ENCODE measurements at regions not wholly inside any gene's neighbourhood (a gene's known extent, or its start where the extent isn't known, plus 50 kb on each side); places are given as distances from the start of the nearest gene placed in this dataset.

- no peak overlapping the region for H2AK5ac ChIP-seq (ENCODE audit: low read depth, low read length)
- H3K23ac ChIP-seq (ENCODE audit: insufficient read length) = no peak overlapping the region
- no peak overlapping the region for H3K27ac ChIP-seq (ENCODE audit: low read depth, low read length)
- peaks cover 0 to 3% (median 0%) of the 10 kb centered on the region in 4 experiments; a peak in 1 of 7 replicates for H3K4me1 ChIP-seq (replicated peaks in 1 of 4; ENCODE audit: control insufficient read depth in 3 of 4, insufficient read depth in 4 of 4, low read length in 3 of 4)
- ChIA-PET CTCF (ENCODE audit: partially characterized antibody) (no interaction called here), POLR2A (ENCODE audit: partially characterized antibody) (no interaction called here)
- no peak overlapping the region for H2BK12ac ChIP-seq (ENCODE audit: low read depth, low read length)
- no peak overlapping the region for H2BK15ac ChIP-seq (ENCODE audit: low read length)
- H3K4me2 ChIP-seq (ENCODE audit: insufficient read depth in 1 of 2, low read depth in 2 of 2, low read length in 2 of 2) = no peak overlapping the region
- H3K18ac ChIP-seq (ENCODE audit: extremely low read depth, low read length) = no peak overlapping the region
- FAIRE-seq (no peak), DNase-seq (ENCODE audit: low read depth in 1 of 2, low spot score in 2 of 2) (no peak)
- H4K8ac ChIP-seq (ENCODE audit: extremely low read depth, insufficient read depth, low read length) = no peak overlapping the region
- H4K91ac ChIP-seq (replicated peaks; ENCODE audit: insufficient read length, low read length) = no peak overlapping the region
- H2BK5ac ChIP-seq (ENCODE audit: low read depth, low read length) = no peak overlapping the region
- H3K9ac ChIP-seq (replicated peaks in 1 of 4; ENCODE audit: extremely low read depth in 1 of 4, low read depth in 3 of 4, low read length in 3 of 4) = no peak overlapping the region
- H3K56ac ChIP-seq (replicated peaks; ENCODE audit: insufficient read length, low read depth, low read length) = no peak overlapping the region
- H4K5ac ChIP-seq (ENCODE audit: insufficient read length, low read depth, low read length) = no peak overlapping the region
- no peaks in the 10 kb centered on the region for H4K20me1 ChIP-seq (replicated peaks in 1 of 2; ENCODE audit: control insufficient read depth in 1 of 2, insufficient read depth in 2 of 2, low read length in 2 of 2)
- H3K4ac ChIP-seq (replicated peaks; ENCODE audit: insufficient read length, low read depth, low read length) = no peak overlapping the region
- H2AFZ ChIP-seq (ENCODE audit: low read length) = no peak overlapping the region
- H3K36me3 ChIP-seq (ENCODE audit: control insufficient read depth in 2 of 4, insufficient read depth in 4 of 4, low read length in 3 of 4) = no peaks in the 10 kb centered on the region; a peak in 1 of 8 replicates
- H2BK20ac ChIP-seq (ENCODE audit: low read length) = no peak overlapping the region
- H2BK120ac ChIP-seq (replicated peaks; ENCODE audit: low read depth, low read length) = no peak overlapping the region
- no peaks in the 10 kb centered on the region for H3K79me1 ChIP-seq (ENCODE audit: low read depth, low read length)
- WGBS, 2 experiments (ENCODE audit: extremely low coverage in 1 of 2, insufficient coverage in 1 of 2, insufficient read length in 1 of 2, insufficient replicate concordance in 2 of 2, low coverage in 1 of 2, low lambda C conversion rate in 2 of 2, missing lambda C conversion rate in 1 of 2) = 91% methylated on average over 1 of the region's 1 CpG; no CpG with 5 or more reads in 1 of the 2 experiments
- no peaks in the 10 kb centered on the region for H3K9me3 ChIP-seq (ENCODE audit: insufficient read depth in 2 of 2, low read depth in 1 of 2, low read length in 1 of 2)
- no peaks in the 10 kb centered on the region for H3K79me2 ChIP-seq (ENCODE audit: control insufficient read depth in 1 of 2, insufficient read depth in 2 of 2, low read length in 2 of 2)
- TF ChIP-seq ASH2L (IDR thresholded peaks at IDR 0.05; ENCODE audit: low read length) = no peak
- TF ChIP-seq YY1 (IDR thresholded peaks at IDR 0.05; ENCODE audit: low read depth, low read length) = no peak
- no peak for TF ChIP-seq RFX5 (IDR thresholded peaks at IDR 0.05; ENCODE audit: borderline replicate concordance, low read depth, low read length)
- no peak for TF ChIP-seq SP4 (IDR thresholded peaks at IDR 0.05; ENCODE audit: low read length)
- no peak for TF ChIP-seq SP2 (IDR thresholded peaks at IDR 0.05; ENCODE audit: low read length)
- TF ChIP-seq GABPA (IDR thresholded peaks at IDR 0.05; ENCODE audit: borderline replicate concordance, insufficient read depth, low read length) = no peak
- no peak for TF ChIP-seq TAF1 (IDR thresholded peaks at IDR 0.05; ENCODE audit: low read depth, low read length)
- TF ChIP-seq RAD21 (IDR thresholded peaks at IDR 0.05 in 1 of 2, conservative IDR thresholded peaks at IDR 0.05 in 1 of 2; ENCODE audit: low read depth in 2 of 2, low read length in 2 of 2) = no peak
- no peak for TF ChIP-seq USF2 (IDR thresholded peaks at IDR 0.05; ENCODE audit: low read length)
- TF ChIP-seq KDM4A (IDR thresholded peaks at IDR 0.05; ENCODE audit: low read depth, low read length, severe bottlenecking) = no peak
- TF ChIP-seq PHF8 (conservative IDR thresholded peaks at IDR 0.05; ENCODE audit: low read depth, low read length) = no peak
- TF ChIP-seq RNF2 (IDR thresholded peaks at IDR 0.05; ENCODE audit: borderline replicate concordance, low read depth, low read length, missing control alignments, poor library complexity, severe bottlenecking) = no peak
- no peak overlapping the region for H3K4me3 ChIP-seq (ENCODE audit: extremely low read depth in 1 of 4, insufficient read depth in 2 of 4, low read depth in 3 of 4, low read length in 4 of 4)
- no peaks in the 10 kb centered on the region for H3K27me3 ChIP-seq (replicated peaks in 1 of 4; ENCODE audit: control insufficient read depth in 3 of 4, extremely low read depth in 1 of 4, insufficient read depth in 3 of 4, low read length in 3 of 4)
- no peaks in the 10 kb centered on the region for H3K23me2 ChIP-seq (ENCODE audit: low read depth, low read length)
- no peak overlapping the region for H3K14ac ChIP-seq (ENCODE audit: insufficient read length)
Observed at GRCh38 chr4:30825008-30825770, 105.0 kb downstream of the PCDH7 start.
